Adrenal gland (tissue), 5 donors: ENCODE measurements at regions not wholly inside any gene's neighbourhood (a gene's known extent, or its start where the extent isn't known, plus 50 kb on each side); places are given as distances from the start of the nearest gene placed in this dataset.

ENCODE experiments used
- POLR2A ChIP-seq, 2 donors: fragments of 450-650 bp; IDR thresholded peaks; one replicate each; pipeline ENCODE4 v1.6.1; 2017; ENCODE audit warnings: antibody characterized with exemption in 2 of 2, mild to moderate bottlenecking in 2 of 2, moderate library complexity in 1 of 2
- TF ChIP-seq, protein P1 (sequence below), 6 experiments: fragments of 450-650 bp in 4 of 6; fragments of 200-600 bp in 2 of 6; sonication (generic) in 1 of 6; IDR thresholded peaks; 1 replicate in 5 of 6; 2 replicates in 1 of 6; pipeline versions ENCODE4 v1.5.1 to v1.8.0; 2016 to 2021; ENCODE audit warnings: antibody characterized with exemption in 6 of 6, mild to moderate bottlenecking in 2 of 6, moderate library complexity in 1 of 6
- donor health status: DM: no; HTN: no; CAD: no.

DNA sequence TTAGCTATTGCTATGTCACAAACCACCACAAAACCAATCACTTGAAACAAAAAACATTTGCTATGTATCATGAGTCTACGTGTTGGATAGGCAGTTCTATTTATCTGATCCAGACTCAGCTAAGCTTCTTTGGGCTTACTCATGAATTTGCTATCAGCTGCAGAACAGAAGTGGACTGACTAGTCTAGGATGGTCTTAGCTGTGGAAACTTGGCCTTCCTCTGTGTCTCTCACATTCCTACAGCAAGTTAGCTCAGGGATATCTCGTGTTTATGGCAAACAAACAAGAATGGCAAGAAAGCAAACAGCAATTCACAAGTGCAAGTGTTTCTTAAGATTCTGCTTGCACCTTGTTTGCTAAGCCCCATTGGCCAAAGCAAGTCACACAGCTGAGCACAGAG is 288.0 kb upstream of the TNP1 start:
- no peak for TF ChIP-seq POLR2A (IDR thresholded peaks at IDR 0.05)
- TF ChIP-seq, protein P1, sequence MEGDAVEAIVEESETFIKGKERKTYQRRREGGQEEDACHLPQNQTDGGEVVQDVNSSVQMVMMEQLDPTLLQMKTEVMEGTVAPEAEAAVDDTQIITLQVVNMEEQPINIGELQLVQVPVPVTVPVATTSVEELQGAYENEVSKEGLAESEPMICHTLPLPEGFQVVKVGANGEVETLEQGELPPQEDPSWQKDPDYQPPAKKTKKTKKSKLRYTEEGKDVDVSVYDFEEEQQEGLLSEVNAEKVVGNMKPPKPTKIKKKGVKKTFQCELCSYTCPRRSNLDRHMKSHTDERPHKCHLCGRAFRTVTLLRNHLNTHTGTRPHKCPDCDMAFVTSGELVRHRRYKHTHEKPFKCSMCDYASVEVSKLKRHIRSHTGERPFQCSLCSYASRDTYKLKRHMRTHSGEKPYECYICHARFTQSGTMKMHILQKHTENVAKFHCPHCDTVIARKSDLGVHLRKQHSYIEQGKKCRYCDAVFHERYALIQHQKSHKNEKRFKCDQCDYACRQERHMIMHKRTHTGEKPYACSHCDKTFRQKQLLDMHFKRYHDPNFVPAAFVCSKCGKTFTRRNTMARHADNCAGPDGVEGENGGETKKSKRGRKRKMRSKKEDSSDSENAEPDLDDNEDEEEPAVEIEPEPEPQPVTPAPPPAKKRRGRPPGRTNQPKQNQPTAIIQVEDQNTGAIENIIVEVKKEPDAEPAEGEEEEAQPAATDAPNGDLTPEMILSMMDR (IDR thresholded peaks at IDR 0.05): no peak
